Ovary (tissue), 7 donors: ENCODE measurements at regions not wholly inside any gene's neighbourhood (a gene's known extent, or its start where the extent isn't known, plus 50 kb on each side); places are given as distances from the start of the nearest gene placed in this dataset.

Experiments used
- DNase-seq, 5 donors: peaks; one replicate each; pipeline ENCODE4 v3.0.0-alpha.2; 2019 to 2020
- H3K27ac ChIP-seq, 2 donors: fragments of 200-600 bp; one replicate each; pipeline versions ENCODE4 v1.5.1 to v1.8.0; 2019 to 2022
- H3K27me3 ChIP-seq: fragments of 200-600 bp; one replicate; pipeline ENCODE4 v1.8.0; 2022
- H3K36me3 ChIP-seq: fragments of 200-600 bp; sonication (generic); one replicate; pipeline ENCODE4 v1.5.1; 2019
- H3K4me1 ChIP-seq: one replicate; pipeline ENCODE4 v1.8.1; 2013; ENCODE audit warnings: mild to moderate bottlenecking, moderate library complexity; ENCODE audit not compliant: insufficient read depth
- H3K4me3 ChIP-seq: fragments of 200-600 bp; sonication (generic); one replicate; pipeline ENCODE4 v1.5.1; 2017
- H3K9me3 ChIP-seq, 2 donors: fragments of 200-600 bp in 1 of 2; sonication (generic) in 1 of 2; one replicate each; pipeline versions ENCODE4 v1.5.1 to v1.8.1; 2013 to 2019; ENCODE audit warnings: mild to moderate bottlenecking in 1 of 2, moderate library complexity in 1 of 2
- EP300 ChIP-seq: sonication (generic); formaldehyde crosslinking; IDR thresholded peaks from one replicate; pipeline ENCODE4 v1.6.1; 2017; ENCODE audit warnings: antibody characterized with exemption
- POLR2A ChIP-seq: fragments of 450-650 bp; IDR thresholded peaks from one replicate; pipeline ENCODE4 v1.6.1; 2017; ENCODE audit warnings: antibody characterized with exemption, mild to moderate bottlenecking, moderate library complexity
- WGBS, 3 donors: extraction: QIAGEN DNeasy Blood & Tissue Kit in 1 of 3; methylation state at CpG; one replicate each; pipeline versions ENCODE4 v1.1.5 to v1.1.7; 2013 to 2017; 5-methylcytosine and 5-hydroxymethylcytosine counted together
- intact Hi-C, 4 donors: fragments of 100-400 bp; cut with DNase I; formaldehyde crosslinking; loops; one replicate each; pipeline versions ENCODE4 v1.11.0 to v1.15.1; 2022 to 2023
- TF ChIP-seq, protein P1 (sequence below), 3 donors: fragments of 450-650 bp in 2 of 3; fragments of 200-600 bp in 1 of 3; IDR thresholded peaks; one replicate each; pipeline versions ENCODE4 v1.5.1 to v1.8.0; 2016 to 2022; ENCODE audit warnings: antibody characterized with exemption in 3 of 3, mild to moderate bottlenecking in 1 of 3
- donor health status: DM: no; HTN: no; CAD: no; lungs with moderate emphysema.
- donor health status: DM: no; HTN: no; CAD: no.
- donor health status: Bipolar disorder and iron deficiency.
- donor health status: DM: no; HTN: no; CAD: no.
- donor health status: DM: yes; HTN: yes; CAD: no.

- H3K27me3 ChIP-seq: no peaks in the 10 kb centered on the region
- no peaks in the 10 kb centered on the region for H3K9me3 ChIP-seq
- H3K27ac ChIP-seq: no peak overlapping the region
- DNase-seq: no peak
- H3K4me1 ChIP-seq: no peaks in the 10 kb centered on the region
- TF ChIP-seq EP300 (no peak), POLR2A (no peak)
- TF ChIP-seq, protein P1, sequence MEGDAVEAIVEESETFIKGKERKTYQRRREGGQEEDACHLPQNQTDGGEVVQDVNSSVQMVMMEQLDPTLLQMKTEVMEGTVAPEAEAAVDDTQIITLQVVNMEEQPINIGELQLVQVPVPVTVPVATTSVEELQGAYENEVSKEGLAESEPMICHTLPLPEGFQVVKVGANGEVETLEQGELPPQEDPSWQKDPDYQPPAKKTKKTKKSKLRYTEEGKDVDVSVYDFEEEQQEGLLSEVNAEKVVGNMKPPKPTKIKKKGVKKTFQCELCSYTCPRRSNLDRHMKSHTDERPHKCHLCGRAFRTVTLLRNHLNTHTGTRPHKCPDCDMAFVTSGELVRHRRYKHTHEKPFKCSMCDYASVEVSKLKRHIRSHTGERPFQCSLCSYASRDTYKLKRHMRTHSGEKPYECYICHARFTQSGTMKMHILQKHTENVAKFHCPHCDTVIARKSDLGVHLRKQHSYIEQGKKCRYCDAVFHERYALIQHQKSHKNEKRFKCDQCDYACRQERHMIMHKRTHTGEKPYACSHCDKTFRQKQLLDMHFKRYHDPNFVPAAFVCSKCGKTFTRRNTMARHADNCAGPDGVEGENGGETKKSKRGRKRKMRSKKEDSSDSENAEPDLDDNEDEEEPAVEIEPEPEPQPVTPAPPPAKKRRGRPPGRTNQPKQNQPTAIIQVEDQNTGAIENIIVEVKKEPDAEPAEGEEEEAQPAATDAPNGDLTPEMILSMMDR (IDR thresholded peaks at IDR 0.05): no peak
- intact Hi-C loops: no loop called here
- 88 to 92% (median 88%) methylated on average over 8 of the region's 8 CpGs for WGBS, 3 donors
- no peak overlapping the region for H3K4me3 ChIP-seq
- no peaks in the 10 kb centered on the region for H3K36me3 ChIP-seq
Measured at GRCh38 chr5:2883771-2884170, 132.3 kb upstream of the IRX2 start.

- Histone ChIP-seq H3K27me3 (no peaks in the 10 kb centered on the region), H3K36me3 (no peaks in the 10 kb centered on the region), H3K4me3 (no peak overlapping the region), H3K4me1 (no peaks in the 10 kb centered on the region), H3K9me3 (no peaks in the 10 kb centered on the region), H3K27ac (no peak overlapping the region)
- no peak for DNase-seq
- intact Hi-C loops: no loop called here
- WGBS, 3 donors: 68 to 80% (median 68%) methylated on average over 1 of the region's 1 CpG
- no peak for TF ChIP-seq POLR2A
- TF ChIP-seq EP300: no peak
- TF ChIP-seq, protein P1 (IDR thresholded peaks at IDR 0.05): no peak
Measured at GRCh38 chr5:2879701-2880100, 128.2 kb upstream of the IRX2 start.

- Histone ChIP-seq H3K4me3 (no peak overlapping the region), H3K9me3 (no peaks in the 10 kb centered on the region), H3K36me3 (no peaks in the 10 kb centered on the region), H3K27me3 (no peaks in the 10 kb centered on the region), H3K27ac (no peak overlapping the region), H3K4me1 (no peaks in the 10 kb centered on the region)
- TF ChIP-seq EP300 (no peak), POLR2A (no peak)
- TF ChIP-seq, protein P1 (IDR thresholded peaks at IDR 0.05): no peak
- intact Hi-C loops: no loop called here
- DNase-seq: no peak
- 66 to 86% (median 77%) methylated on average over 5 of the region's 5 CpGs for WGBS, 3 donors
Measured at GRCh38 chr5:2877522-2877921, 126.0 kb upstream of the IRX2 start.

- Histone ChIP-seq H3K27ac (no peak overlapping the region), H3K4me3 (no peak overlapping the region), H3K27me3 (no peaks in the 10 kb centered on the region), H3K9me3 (no peaks in the 10 kb centered on the region), H3K4me1 (no peaks in the 10 kb centered on the region), H3K36me3 (no peaks in the 10 kb centered on the region)
- intact Hi-C loops: no loop called here
- no peak for TF ChIP-seq EP300
- no peak for TF ChIP-seq POLR2A
- TF ChIP-seq, protein P1 (IDR thresholded peaks at IDR 0.05): no peak
- DNase-seq: no peak
- 80 to 86% (median 85%) methylated on average over 6 of the region's 6 CpGs for WGBS, 3 donors
Measured at GRCh38 chr5:2876183-2876582, 124.7 kb upstream of the IRX2 start.

DNA sequence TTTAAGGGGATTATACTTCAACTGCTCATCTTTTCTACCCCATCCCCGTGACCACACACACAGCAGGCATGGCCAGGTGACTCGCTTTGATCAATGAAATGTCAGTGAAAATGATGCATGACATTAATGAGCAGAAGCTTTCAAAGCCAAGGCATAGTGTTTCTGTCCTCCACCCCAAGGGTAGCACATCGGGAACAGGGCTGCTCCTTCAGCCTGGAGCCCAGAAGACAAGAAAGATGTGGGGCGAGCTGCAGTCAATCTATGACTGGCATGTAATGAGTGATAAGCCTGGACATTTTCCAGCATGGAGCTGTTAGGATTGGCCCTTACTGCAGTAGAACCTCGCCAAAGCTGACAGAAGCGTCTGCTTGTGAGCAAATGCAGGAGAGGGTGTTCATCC lies 122.6 kb upstream of the IRX2 start:
- intact Hi-C loops: no loop called here
- H3K27me3 ChIP-seq: no peaks in the 10 kb centered on the region
- H3K4me1 ChIP-seq: no peaks in the 10 kb centered on the region
- WGBS, 3 donors: 68 to 73% (median 72%) methylated on average over 6 of the region's 6 CpGs
- TF ChIP-seq, protein P1 (IDR thresholded peaks at IDR 0.05): no peak
- H3K36me3 ChIP-seq: no peaks in the 10 kb centered on the region
- no peak overlapping the region for H3K27ac ChIP-seq
- H3K4me3 ChIP-seq: no peak overlapping the region
- H3K9me3 ChIP-seq: no peaks in the 10 kb centered on the region
- no peak for DNase-seq
